Germinal center (tissue), 1 donor: ENCODE measurements at regions not wholly inside any gene's neighbourhood (a gene's known extent, or its start where the extent isn't known, plus 50 kb on each side); places are given as distances from the start of the nearest gene placed in this dataset.

Experiments used
- DNase-seq: peaks from one replicate; pipeline ENCODE4 v3.0.0; 2012; ENCODE audit warnings: mixed read lengths, low spot score

DNA sequence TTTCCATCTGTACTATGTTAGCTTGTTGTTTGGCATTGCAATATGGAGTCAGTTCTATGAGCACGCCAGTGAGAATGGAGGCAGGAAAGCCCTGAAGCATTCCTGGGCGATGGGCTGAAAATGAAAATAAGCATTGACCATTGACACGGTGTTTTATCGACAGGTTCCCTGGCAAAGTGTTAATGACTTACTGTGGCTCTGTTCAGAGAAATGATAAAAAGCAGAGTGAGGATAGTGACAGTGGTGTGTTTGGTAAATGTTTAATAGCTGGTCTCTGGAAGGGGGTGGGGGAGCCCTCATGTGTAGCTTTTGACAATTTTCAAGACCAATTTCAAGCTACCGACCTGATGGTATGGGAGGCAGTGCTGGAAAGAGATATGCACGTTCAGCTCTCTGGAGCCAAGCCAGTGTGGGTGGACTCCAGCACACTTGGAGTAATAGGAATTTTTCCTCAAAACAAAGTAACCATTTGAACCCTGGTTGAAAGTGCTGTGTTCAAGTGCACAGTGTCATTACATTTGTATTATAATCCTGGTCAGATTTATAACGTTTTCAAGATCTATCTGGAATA, 341.7 kb upstream of the ROBO2 start:
- DNase-seq, result no peak

DNA sequence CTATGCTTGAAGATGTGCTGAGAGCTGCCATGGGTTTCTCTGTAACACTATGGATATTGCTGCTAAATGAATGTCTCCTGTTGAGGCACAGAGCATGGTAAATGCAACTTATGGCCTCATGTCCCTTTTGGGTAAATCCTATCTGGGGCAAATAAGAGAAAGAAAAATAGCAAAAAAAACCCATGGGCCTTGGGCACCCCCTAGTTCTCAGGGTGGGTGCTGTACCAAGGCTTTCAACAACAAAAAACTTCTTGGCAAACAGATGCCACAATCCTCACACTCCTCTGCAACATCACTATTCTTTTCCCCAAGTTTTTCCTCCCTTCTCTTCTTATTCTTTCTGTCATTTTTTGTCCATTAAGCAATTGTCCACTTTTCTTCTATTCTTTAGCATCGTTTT, 340.1 kb upstream of the ROBO2 start:
- DNase-seq, result no peak

GRCh38 chr3:76700323-76700722, 339.6 kb upstream of the ROBO2 start:
- DNase-seq, result no peak

DNA sequence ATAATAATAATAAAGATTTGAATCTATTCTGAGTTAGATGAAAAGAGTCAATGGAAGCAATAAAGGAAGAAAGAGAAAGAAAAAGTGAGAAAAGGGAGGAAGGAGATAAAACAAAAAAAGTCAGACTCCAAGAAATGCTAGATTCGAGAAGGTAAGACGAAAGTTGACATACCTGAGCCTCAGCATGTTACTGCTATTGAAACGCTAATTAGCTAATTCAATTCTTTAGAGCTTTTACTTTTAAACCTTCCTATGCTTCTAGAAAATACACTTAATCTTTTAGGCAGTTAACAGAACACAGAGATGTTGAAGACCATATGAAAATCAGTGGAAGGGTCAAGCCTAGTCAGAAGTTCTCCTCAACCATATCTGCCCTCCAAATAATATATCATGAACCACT, 337.2 kb upstream of the ROBO2 start:
- DNase-seq, result no peak

DNA sequence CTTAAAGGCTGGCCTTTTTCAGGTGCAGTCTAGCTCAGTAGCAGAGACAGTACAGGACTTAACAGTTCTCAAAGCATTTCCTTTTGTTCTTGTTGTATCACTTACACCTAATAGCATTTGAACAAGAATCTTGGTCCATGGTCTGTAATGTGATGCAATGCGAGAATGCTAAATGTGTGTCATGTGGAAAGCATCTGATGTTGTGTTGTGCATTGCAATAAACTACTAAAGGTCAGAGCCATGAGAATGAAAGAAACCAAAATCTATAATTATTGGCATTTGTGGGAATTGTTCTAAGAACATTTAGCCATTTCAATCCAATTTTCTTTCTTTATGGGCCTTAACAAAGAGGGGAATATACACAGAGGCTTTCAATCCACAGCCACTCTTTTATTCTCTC, 324.5 kb upstream of the ROBO2 start:
- no peak for DNase-seq

- DNase-seq, result no peak
Observed at GRCh38 chr3:76723366-76723765, 316.5 kb upstream of the ROBO2 start.

DNA sequence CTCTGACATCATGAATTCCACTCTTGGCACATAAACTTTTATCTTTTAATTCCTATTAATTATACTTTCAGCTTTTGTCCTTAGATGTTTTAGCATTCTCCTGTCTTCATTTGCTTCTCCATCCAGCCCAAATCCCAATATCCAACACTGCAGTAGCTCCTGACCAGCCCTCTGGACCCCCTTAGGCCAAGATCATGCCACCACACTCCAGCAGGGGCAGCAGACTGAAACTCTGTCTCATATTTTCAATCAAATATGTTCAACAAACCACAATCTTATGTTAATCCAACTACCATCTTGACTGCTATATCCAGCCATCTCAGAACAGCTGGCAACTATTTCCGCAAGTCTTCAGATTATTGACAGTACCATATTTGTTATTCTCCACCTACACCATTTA, 315.8 kb upstream of the ROBO2 start:
- no peak for DNase-seq

DNA sequence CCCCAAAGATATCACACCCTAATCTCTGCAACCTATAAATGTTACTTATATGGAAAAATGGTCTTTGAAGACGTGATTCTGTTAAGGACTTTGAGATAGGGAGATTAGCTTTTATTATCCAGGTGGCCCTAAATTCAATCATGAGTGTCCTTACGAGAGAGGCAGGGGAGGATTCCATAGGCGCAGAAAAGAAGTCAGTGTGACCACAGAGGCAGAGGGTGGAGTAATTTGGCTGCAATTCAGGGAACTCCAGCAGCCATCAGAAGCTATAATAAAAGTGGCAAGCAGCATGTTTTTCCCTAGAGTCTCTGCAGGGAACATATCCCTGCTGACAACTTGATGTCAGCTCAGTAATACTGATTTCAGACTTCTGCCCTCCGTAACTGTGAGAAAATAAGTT, 315.2 kb upstream of the ROBO2 start:
- DNase-seq, result no peak

GRCh38 chr3:76726034-76726433, 313.9 kb upstream of the ROBO2 start:
- no peak for DNase-seq

- no peak for DNase-seq
Observed at GRCh38 chr3:76728426-76728825, 311.5 kb upstream of the ROBO2 start.

GRCh38 chr3:76731471-76731870, 308.4 kb upstream of the ROBO2 start:
- no peak for DNase-seq

DNA sequence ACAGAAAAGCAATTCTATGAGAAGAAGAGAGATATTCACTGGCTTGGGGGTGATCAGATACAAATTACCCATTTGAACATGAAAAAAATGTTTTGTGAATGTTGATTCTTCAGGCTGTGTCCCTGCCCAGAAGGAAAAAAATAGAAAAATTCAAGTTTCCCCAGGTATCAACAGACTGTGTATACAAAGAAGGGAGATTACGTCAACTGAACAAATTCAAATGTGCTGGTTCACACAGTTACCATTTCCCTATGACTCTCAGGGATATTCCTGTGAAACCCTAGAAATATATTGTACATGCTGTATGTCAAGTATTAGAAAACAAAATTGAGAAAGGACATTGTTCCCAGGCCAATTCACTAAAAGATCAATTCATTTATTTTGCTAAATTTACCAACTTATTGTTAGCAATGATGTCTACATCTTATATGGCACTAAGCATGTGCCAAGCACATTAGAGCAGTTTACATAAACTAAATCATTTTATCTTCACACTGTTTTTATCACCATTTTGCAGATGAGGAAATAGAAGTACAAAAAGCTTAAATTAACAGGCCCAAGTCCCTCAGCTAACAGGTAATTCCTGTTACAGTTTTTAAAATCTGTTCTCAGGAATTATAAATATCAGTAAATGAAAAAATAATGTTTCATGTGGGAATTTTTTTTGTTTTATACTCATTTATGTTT, 306.7 kb upstream of the ROBO2 start:
- no peak for DNase-seq

DNA sequence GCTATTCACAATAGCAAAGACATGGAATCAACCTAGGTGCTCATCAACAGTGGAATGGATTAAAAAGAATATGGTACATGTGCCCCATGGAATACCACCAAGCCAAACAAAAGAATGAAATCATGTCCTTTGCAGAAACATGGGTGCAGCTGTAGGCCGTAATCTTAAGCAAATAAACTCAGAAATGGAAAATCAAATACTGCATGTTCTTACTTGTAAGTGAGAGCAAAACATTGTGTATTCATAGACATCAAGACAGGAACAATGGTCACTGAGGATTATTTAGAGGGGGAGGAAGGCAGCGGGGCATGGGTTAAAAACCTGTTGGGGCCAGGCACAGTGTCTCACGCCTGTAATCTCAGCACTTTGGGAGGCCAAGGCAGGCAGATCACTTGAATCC, 304.7 kb upstream of the ROBO2 start:
- no peak for DNase-seq

DNA sequence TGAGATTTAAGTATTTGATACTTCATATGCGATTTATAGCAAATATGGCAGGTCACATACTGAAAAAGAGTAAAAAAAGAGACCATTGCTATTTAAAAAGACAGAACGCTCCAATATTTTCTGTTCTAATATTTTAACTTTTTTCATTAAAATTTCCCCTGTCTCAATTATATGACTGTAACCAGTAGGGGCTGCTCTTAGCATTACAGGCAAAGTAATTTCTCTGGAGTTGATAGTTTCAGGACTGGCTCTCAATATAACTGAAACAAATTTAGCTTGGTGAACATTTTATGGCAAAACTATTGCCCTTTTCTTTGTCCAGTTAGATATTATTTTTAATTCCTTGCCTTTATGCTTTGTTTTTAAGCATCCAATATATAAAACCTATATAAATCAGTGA, 286.3 kb upstream of the ROBO2 start:
- DNase-seq, result no peak

DNA sequence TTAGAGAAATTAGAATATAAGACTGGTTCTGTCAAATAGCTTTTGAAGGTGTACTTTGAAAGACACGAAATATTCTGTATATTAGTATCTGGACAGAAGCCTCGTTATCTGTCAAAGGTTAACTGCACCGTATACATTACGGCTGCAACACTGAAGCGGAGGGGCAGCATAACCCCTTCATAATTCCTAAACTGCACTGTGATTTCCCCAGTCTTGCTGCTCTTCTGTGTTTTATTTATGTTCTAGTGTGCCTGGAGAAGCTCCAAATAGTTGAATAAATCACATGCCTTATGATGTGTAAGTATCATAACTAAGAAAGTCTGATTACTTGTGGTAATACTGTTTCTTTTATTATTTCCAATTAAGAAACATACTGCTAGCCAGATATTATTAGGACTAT, 285.7 kb upstream of the ROBO2 start:
- no peak for DNase-seq

DNA sequence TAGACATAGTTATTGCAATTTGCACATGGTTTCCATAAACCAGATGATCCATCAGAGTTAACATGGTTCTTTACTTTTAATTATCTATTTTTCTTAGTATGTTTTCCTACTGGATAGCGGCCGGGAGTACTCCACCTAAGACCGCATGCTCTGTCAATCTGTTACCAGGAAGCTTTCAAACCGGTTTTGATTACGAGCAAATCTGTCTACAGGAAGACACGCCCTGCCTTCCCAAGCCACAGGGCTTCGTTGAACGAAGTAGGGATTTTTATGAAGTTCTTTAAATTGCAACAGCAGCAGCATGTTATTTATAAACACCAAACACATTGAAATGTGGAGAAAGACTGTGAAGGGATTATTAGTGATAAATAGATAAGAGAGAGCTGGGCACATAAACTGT, 283.3 kb upstream of the ROBO2 start:
- no peak for DNase-seq

DNA sequence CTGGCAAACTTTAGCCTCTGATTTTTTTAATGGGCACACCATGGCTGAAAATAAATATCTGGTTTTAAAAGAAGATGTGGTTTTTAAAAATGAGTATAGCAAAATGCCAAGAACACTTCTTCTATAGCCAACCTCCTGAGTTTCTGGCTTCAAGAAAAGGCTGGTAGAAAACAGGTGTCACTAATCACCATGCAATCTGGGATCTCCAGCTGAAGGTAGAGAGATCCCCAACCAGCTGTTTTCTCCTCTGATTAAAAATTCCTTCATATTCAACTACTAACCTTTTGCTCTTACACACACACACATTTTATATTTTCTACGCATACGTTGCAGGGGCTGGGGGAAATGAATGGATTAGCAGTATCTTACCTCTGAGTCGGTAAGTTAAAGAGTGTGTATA, 279.6 kb upstream of the ROBO2 start:
- DNase-seq, result no peak

DNA sequence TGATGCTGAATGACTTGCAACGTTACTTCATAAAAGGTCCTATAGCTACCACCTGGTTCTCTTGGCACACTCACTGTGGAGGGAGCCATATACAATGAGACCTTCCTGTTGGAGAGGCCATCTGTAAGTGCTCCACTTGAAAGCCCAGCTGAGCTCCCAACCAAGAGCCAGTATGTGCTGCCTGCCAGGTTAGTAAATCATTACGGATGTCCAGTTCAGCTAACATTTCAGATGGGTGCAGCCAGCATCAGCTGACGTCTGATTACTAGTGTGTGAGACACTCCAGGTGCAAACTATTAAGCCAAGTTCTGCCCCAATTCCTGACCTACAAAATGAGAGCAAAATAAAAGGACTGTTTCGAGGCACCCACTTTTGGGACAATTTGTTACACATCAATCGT, 274.4 kb upstream of the ROBO2 start:
- DNase-seq, result no peak

- DNase-seq, result no peak
Observed at GRCh38 chr3:76768912-76769311, 271.0 kb upstream of the ROBO2 start.

- DNase-seq, result no peak
Observed at GRCh38 chr3:76776927-76777326, 263.0 kb upstream of the ROBO2 start.

- DNase-seq, result no peak
Observed at GRCh38 chr3:76788206-76788605, 251.7 kb upstream of the ROBO2 start.

- no peak for DNase-seq
Observed at GRCh38 chr3:76789237-76789636, 250.7 kb upstream of the ROBO2 start.

DNA sequence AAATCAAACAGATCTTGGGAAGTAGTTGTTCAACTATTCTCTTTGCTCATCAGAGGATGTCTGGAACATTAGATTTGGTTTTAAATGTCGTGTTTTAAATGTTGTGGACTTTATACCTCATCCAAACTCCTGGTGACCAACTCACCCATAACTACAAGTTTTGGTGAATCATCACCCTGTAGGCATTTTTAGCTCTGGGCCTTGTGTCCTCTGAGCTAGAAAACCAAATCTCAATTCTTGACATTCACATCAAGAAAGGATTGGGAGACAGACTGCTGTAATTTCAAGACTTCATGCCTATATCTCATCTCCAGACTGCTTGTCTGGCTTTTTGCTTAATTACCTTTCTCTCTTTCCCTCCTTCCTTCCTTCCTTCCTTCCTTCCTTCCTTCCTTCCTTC, 228.5 kb upstream of the ROBO2 start:
- no peak for DNase-seq

GRCh38 chr3:76812649-76813242, 227.2 kb upstream of the ROBO2 start:
- DNase-seq, result no peak
